ENCODE measurements at regions not wholly inside any gene's neighbourhood (a gene's known extent, or its start where the extent isn't known, plus 50 kb on each side); places are given as distances from the start of the nearest gene placed in this dataset.
"Not testable (repeated sequence)": the region's sequence is repeated elsewhere in the genome, so short reads cannot be mapped to it uniquely, and the experiment has no call there.

- DNase-seq (ENCODE audit: low read depth in 2 of 2): no peak
Measured at GRCh38 chr6:169933251-169933821, 181.9 kb downstream of the ERMARD start.

- DNase-seq (ENCODE audit: low read depth in 2 of 2): no peak
Measured at GRCh38 chr6:169932491-169932890, 181.1 kb downstream of the ERMARD start.

GRCh38 chr6:169931261-169931660 lies 179.8 kb downstream of the ERMARD start:
- no peak for DNase-seq (ENCODE audit: low read depth in 2 of 2)

- DNase-seq (ENCODE audit: low read depth in 2 of 2): no peak
Measured at GRCh38 chr6:169930799-169931198, 179.4 kb downstream of the ERMARD start.

- DNase-seq (ENCODE audit: low read depth in 2 of 2): no peak
Measured at GRCh38 chr6:169927711-169928110, 176.3 kb downstream of the ERMARD start.

GRCh38 chr6:169926617-169927417 lies 175.4 kb downstream of the ERMARD start:
- DNase-seq (ENCODE audit: low read depth in 2 of 2): no peak

GRCh38 chr6:169923468-169924464 lies 172.3 kb downstream of the ERMARD start:
- no peak for DNase-seq (ENCODE audit: low read depth in 2 of 2)

- DNase-seq (ENCODE audit: low read depth in 2 of 2): no peak
Measured at GRCh38 chr6:169921853-169922824, 170.7 kb downstream of the ERMARD start.

GRCh38 chr6:169921217-169921616 lies 169.8 kb downstream of the ERMARD start:
- no peak for DNase-seq (ENCODE audit: low read depth in 2 of 2)

GRCh38 chr6:169920359-169921020 lies 169.1 kb downstream of the ERMARD start:
- DNase-seq (ENCODE audit: low read depth in 2 of 2): no peak

GRCh38 chr6:169918954-169919549 lies 167.6 kb downstream of the ERMARD start:
- no peak for DNase-seq (ENCODE audit: low read depth in 2 of 2)

GRCh38 chr6:169918239-169918953 lies 167.0 kb downstream of the ERMARD start:
- DNase-seq (ENCODE audit: low read depth in 2 of 2): no peak

GRCh38 chr6:169917153-169917552 lies 165.7 kb downstream of the ERMARD start:
- DNase-seq (ENCODE audit: low read depth in 2 of 2): no peak

- DNase-seq (ENCODE audit: low read depth in 2 of 2): no peak
Measured at GRCh38 chr6:169915769-169916550, 164.5 kb downstream of the ERMARD start.

- DNase-seq (ENCODE audit: low read depth in 2 of 2): not testable (repeated sequence)
Measured at GRCh38 chr6:169913745-169914144, 162.3 kb downstream of the ERMARD start.

GRCh38 chr6:169913096-169913638 lies 161.7 kb downstream of the ERMARD start:
- no peak for DNase-seq (ENCODE audit: low read depth in 2 of 2)

- DNase-seq (ENCODE audit: low read depth in 2 of 2): no peak
Measured at GRCh38 chr6:169912266-169913095, 161.1 kb downstream of the ERMARD start.
